GM18858 (cell line): ENCODE measurements at regions not wholly inside any gene's neighbourhood (a gene's known extent, or its start where the extent isn't known, plus 50 kb on each side); places are given as distances from the start of the nearest gene placed in this dataset.
"Not testable (repeated sequence)": the region's sequence is repeated elsewhere in the genome, so short reads cannot be mapped to it uniquely, and the experiment has no call there.

Experiments used
- ATAC-seq: cut with Tn5 transposase; IDR thresholded peaks from one replicate; pipeline ENCODE4 v1.9.1; 2021; ENCODE audit not compliant: unreplicated experiment

- ATAC-seq: no peak
These were observed 129.2 kb upstream of the NRBF2 start for GRCh38 chr10:63003816-63004453.

GRCh38 chr10:62996925-62997324, 136.2 kb upstream of the NRBF2 start:
- no peak for ATAC-seq

GRCh38 chr10:62996516-62996915, 136.6 kb upstream of the NRBF2 start:
- ATAC-seq: no peak

GRCh38 chr10:62993121-62993520, 140.0 kb upstream of the NRBF2 start:
- no peak for ATAC-seq

GRCh38 chr10:62992145-62992721, 140.9 kb upstream of the NRBF2 start:
- peak; percentile 74 for ATAC-seq

GRCh38 chr10:62990126-62990525, 143.0 kb upstream of the NRBF2 start:
- ATAC-seq: no peak

GRCh38 chr10:62985807-62986600, 147.1 kb upstream of the NRBF2 start:
- ATAC-seq: no peak

GRCh38 chr10:62981096-62981495, 152.0 kb upstream of the NRBF2 start:
- ATAC-seq: no peak

- no peak for ATAC-seq
These were observed 152.4 kb upstream of the NRBF2 start for GRCh38 chr10:62980687-62981086.

GRCh38 chr10:62979921-62980320, 153.2 kb upstream of the NRBF2 start:
- no peak for ATAC-seq

- ATAC-seq: no peak
These were observed 154.6 kb upstream of the NRBF2 start for GRCh38 chr10:62978482-62978881.

GRCh38 chr10:62974795-62975194, 158.3 kb upstream of the NRBF2 start:
- ATAC-seq: not testable (repeated sequence)

GRCh38 chr10:62972103-62972502, 155.9 kb upstream of the EGR2 start:
- no peak for ATAC-seq

- no peak for ATAC-seq
These were observed 147.9 kb upstream of the EGR2 start for GRCh38 chr10:62964026-62964425.

GRCh38 chr10:62961951-62962523, 145.9 kb upstream of the EGR2 start:
- no peak for ATAC-seq

GRCh38 chr10:62960416-62960815, 144.2 kb upstream of the EGR2 start:
- no peak for ATAC-seq

GRCh38 chr10:62959553-62959952, 143.4 kb upstream of the EGR2 start:
- ATAC-seq: no peak

- ATAC-seq: no peak
These were observed 142.8 kb upstream of the EGR2 start for GRCh38 chr10:62958980-62959379.

- no peak for ATAC-seq
These were observed 130.1 kb upstream of the EGR2 start for GRCh38 chr10:62946278-62946677.

- no peak for ATAC-seq
These were observed 123.5 kb upstream of the EGR2 start for GRCh38 chr10:62939698-62940097.

- ATAC-seq: no peak
These were observed 122.5 kb upstream of the EGR2 start for GRCh38 chr10:62938672-62939071.

GRCh38 chr10:62937674-62938073, 121.5 kb upstream of the EGR2 start:
- ATAC-seq: no peak
